ENCODE measurements at regions not wholly inside any gene's neighbourhood (a gene's known extent, or its start where the extent isn't known, plus 50 kb on each side); places are given as distances from the start of the nearest gene placed in this dataset.

- TF ChIP-seq CTCF (IDR thresholded peaks at IDR 0.05; ENCODE audit: borderline replicate concordance, extremely low read depth, insufficient read depth), result no peak
- no peak overlapping the region for H3K9ac ChIP-seq (ENCODE audit: low read length in 3 of 3)
- no peak overlapping the region for H3K27ac ChIP-seq (ENCODE audit: low read depth in 2 of 2, low read length in 2 of 2)
- DNase-seq (no peak), FAIRE-seq (no peak)
- no peaks in the 10 kb centered on the region for H3K27me3 ChIP-seq (ENCODE audit: control insufficient read depth, insufficient read depth, low read length)
- H3K4me3 ChIP-seq (ENCODE audit: low read length in 3 of 3), result no peak overlapping the region
- intact Hi-C loops (cut with DNase I), result no loop called here
- no peaks in the 10 kb centered on the region for H3K9me3 ChIP-seq (ENCODE audit: control insufficient read depth in 2 of 3, insufficient read depth in 1 of 3, low read length in 3 of 3)
- H3K36me3 ChIP-seq (ENCODE audit: control insufficient read depth in 2 of 3, insufficient read depth in 3 of 3, low read length in 3 of 3), result no peaks in the 10 kb centered on the region
- no peaks in the 10 kb centered on the region for H3K4me1 ChIP-seq (ENCODE audit: control insufficient read depth in 2 of 3, insufficient read depth in 2 of 3, low read depth in 1 of 3, low read length in 3 of 3)
These were observed 117.5 kb upstream of the MTAP start for GRCh38 chr9:21684831-21685362.

- no peak overlapping the region for H3K9ac ChIP-seq (ENCODE audit: low read length in 3 of 3)
- no peaks in the 10 kb centered on the region for H3K36me3 ChIP-seq (ENCODE audit: control insufficient read depth in 2 of 3, insufficient read depth in 3 of 3, low read length in 3 of 3)
- intact Hi-C loops (cut with DNase I), result no loop called here
- H3K4me3 ChIP-seq (ENCODE audit: low read length in 3 of 3), result no peak overlapping the region
- TF ChIP-seq CTCF (IDR thresholded peaks at IDR 0.05; ENCODE audit: borderline replicate concordance, extremely low read depth, insufficient read depth), result no peak
- DNase-seq (no peak), FAIRE-seq (no peak)
- no peaks in the 10 kb centered on the region for H3K4me1 ChIP-seq (ENCODE audit: control insufficient read depth in 2 of 3, insufficient read depth in 2 of 3, low read depth in 1 of 3, low read length in 3 of 3)
- no peaks in the 10 kb centered on the region for H3K27me3 ChIP-seq (ENCODE audit: control insufficient read depth, insufficient read depth, low read length)
- no peak overlapping the region for H3K27ac ChIP-seq (ENCODE audit: low read depth in 2 of 2, low read length in 2 of 2)
- no peaks in the 10 kb centered on the region for H3K9me3 ChIP-seq (ENCODE audit: control insufficient read depth in 2 of 3, insufficient read depth in 1 of 3, low read length in 3 of 3)
These were observed 116.9 kb upstream of the MTAP start for GRCh38 chr9:21685502-21685901.

- Histone ChIP-seq H3K36me3 (ENCODE audit: control insufficient read depth in 2 of 3, insufficient read depth in 3 of 3, low read length in 3 of 3) (no peaks in the 10 kb centered on the region), H3K4me3 (ENCODE audit: low read length in 3 of 3) (no peak overlapping the region), H3K9me3 (ENCODE audit: control insufficient read depth in 2 of 3, insufficient read depth in 1 of 3, low read length in 3 of 3) (no peaks in the 10 kb centered on the region), H3K4me1 (ENCODE audit: control insufficient read depth in 2 of 3, insufficient read depth in 2 of 3, low read depth in 1 of 3, low read length in 3 of 3) (no peaks in the 10 kb centered on the region), H3K27me3 (ENCODE audit: control insufficient read depth, insufficient read depth, low read length) (no peaks in the 10 kb centered on the region), H3K27ac (ENCODE audit: low read depth in 2 of 2, low read length in 2 of 2) (no peak overlapping the region), H3K9ac (ENCODE audit: low read length in 3 of 3) (no peak overlapping the region)
- TF ChIP-seq CTCF (IDR thresholded peaks at IDR 0.05; ENCODE audit: borderline replicate concordance, extremely low read depth, insufficient read depth), result no peak
- FAIRE-seq (no peak), DNase-seq (no peak)
- intact Hi-C loops (cut with DNase I), result no loop called here
These were observed 115.7 kb upstream of the MTAP start for GRCh38 chr9:21686738-21687137.

- no peak for FAIRE-seq
These were observed 115.1 kb upstream of the MTAP start for GRCh38 chr9:21687351-21687750.

More at GRCh38 chr9:21687351-21687750, 115.1 kb upstream of the MTAP start:
- H3K9ac ChIP-seq (ENCODE audit: low read length in 3 of 3), result no peak overlapping the region
- intact Hi-C loops (cut with DNase I), result no loop called here
- no peak overlapping the region for H3K27ac ChIP-seq (ENCODE audit: low read depth in 2 of 2, low read length in 2 of 2)
- no peaks in the 10 kb centered on the region for H3K9me3 ChIP-seq (ENCODE audit: control insufficient read depth in 2 of 3, insufficient read depth in 1 of 3, low read length in 3 of 3)
- H3K4me1 ChIP-seq (ENCODE audit: control insufficient read depth in 2 of 3, insufficient read depth in 2 of 3, low read depth in 1 of 3, low read length in 3 of 3), result no peaks in the 10 kb centered on the region
- TF ChIP-seq CTCF (IDR thresholded peaks at IDR 0.05; ENCODE audit: borderline replicate concordance, extremely low read depth, insufficient read depth), result no peak
- no peak overlapping the region for H3K4me3 ChIP-seq (ENCODE audit: low read length in 3 of 3)
- no peaks in the 10 kb centered on the region for H3K36me3 ChIP-seq (ENCODE audit: control insufficient read depth in 2 of 3, insufficient read depth in 3 of 3, low read length in 3 of 3)
- H3K27me3 ChIP-seq (ENCODE audit: control insufficient read depth, insufficient read depth, low read length), result no peaks in the 10 kb centered on the region
- no peak for DNase-seq

Measured in kidney (tissue), 13 donors.